Thoracic aorta (tissue), 2 donors: ENCODE measurements at regions not wholly inside any gene's neighbourhood (a gene's known extent, or its start where the extent isn't known, plus 50 kb on each side); places are given as distances from the start of the nearest gene placed in this dataset.

ENCODE experiments used
- ATAC-seq: fragments of 150-250 bp; one replicate; pipeline ENCODE4 v1.8.0; 2017; ENCODE audit warnings: low read depth; ENCODE audit not compliant: insufficient number of reproducible peaks, low FRiP score
- DNase-seq: peaks from one replicate; pipeline ENCODE4 v3.0.0-alpha.2; 2020; ENCODE audit warnings: low spot score
- H3K27ac ChIP-seq, 2 donors: fragments of 200-600 bp; sonication (generic); 1 replicate in 1 of 2; 2 replicates in 1 of 2; pipeline ENCODE4 v1.5.1; 2016; ENCODE audit warnings: mild to moderate bottlenecking in 2 of 2, moderate library complexity in 2 of 2
- H3K27me3 ChIP-seq: fragments of 200-600 bp; sonication (generic); replicated peaks from 2 replicates; pipeline ENCODE4 v1.6.0; 2016; ENCODE audit warnings: mild to moderate bottlenecking; ENCODE audit not compliant: insufficient read depth
- H3K36me3 ChIP-seq: fragments of 200-600 bp; sonication (generic); one replicate; pipeline ENCODE4 v1.5.1; 2016
- H3K4me1 ChIP-seq, 2 donors: fragments of 200-600 bp; sonication (generic); 1 replicate in 1 of 2; 2 replicates in 1 of 2; pipeline versions ENCODE4 v1.5.1 to v1.6.0; 2016; ENCODE audit warnings: low read depth in 2 of 2, mild to moderate bottlenecking in 1 of 2; ENCODE audit not compliant: control insufficient read depth in 1 of 2
- H3K4me3 ChIP-seq: fragments of 200-600 bp; sonication (generic); 2 replicates; pipeline ENCODE4 v1.5.1; 2016; ENCODE audit warnings: mild to moderate bottlenecking
- H3K9me3 ChIP-seq: fragments of 200-600 bp; sonication (generic); 2 replicates; pipeline ENCODE4 v1.5.1; 2016
- TF ChIP-seq, protein P1 (sequence below): fragments of 200-600 bp; sonication (generic); IDR thresholded peaks from one replicate; pipeline ENCODE4 v1.5.1; 2019; ENCODE audit warnings: antibody characterized with exemption

GRCh38 chr2:204127238-204127637, 190.7 kb downstream of the ICOS start:
- Histone ChIP-seq H3K27ac (no peak overlapping the region), H3K4me1 (no peaks in the 10 kb centered on the region), H3K36me3 (no peaks in the 10 kb centered on the region), H3K9me3 (no peaks in the 10 kb centered on the region), H3K4me3 (no peak overlapping the region), H3K27me3 (no peaks in the 10 kb centered on the region)
- DNase-seq (no peak), ATAC-seq (no peak)
- TF ChIP-seq, protein P1, sequence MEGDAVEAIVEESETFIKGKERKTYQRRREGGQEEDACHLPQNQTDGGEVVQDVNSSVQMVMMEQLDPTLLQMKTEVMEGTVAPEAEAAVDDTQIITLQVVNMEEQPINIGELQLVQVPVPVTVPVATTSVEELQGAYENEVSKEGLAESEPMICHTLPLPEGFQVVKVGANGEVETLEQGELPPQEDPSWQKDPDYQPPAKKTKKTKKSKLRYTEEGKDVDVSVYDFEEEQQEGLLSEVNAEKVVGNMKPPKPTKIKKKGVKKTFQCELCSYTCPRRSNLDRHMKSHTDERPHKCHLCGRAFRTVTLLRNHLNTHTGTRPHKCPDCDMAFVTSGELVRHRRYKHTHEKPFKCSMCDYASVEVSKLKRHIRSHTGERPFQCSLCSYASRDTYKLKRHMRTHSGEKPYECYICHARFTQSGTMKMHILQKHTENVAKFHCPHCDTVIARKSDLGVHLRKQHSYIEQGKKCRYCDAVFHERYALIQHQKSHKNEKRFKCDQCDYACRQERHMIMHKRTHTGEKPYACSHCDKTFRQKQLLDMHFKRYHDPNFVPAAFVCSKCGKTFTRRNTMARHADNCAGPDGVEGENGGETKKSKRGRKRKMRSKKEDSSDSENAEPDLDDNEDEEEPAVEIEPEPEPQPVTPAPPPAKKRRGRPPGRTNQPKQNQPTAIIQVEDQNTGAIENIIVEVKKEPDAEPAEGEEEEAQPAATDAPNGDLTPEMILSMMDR = no peak

- H3K27ac ChIP-seq = no peak overlapping the region
- H3K4me3 ChIP-seq = no peak overlapping the region
- ATAC-seq (no peak), DNase-seq (no peak)
- H3K4me1 ChIP-seq = no peaks in the 10 kb centered on the region
- no peaks in the 10 kb centered on the region for H3K9me3 ChIP-seq
- TF ChIP-seq, protein P1 = no peak
- H3K36me3 ChIP-seq = no peaks in the 10 kb centered on the region
- H3K27me3 ChIP-seq = no peaks in the 10 kb centered on the region
Measured at GRCh38 chr2:204129591-204130294, 193.2 kb downstream of the ICOS start.

- TF ChIP-seq, protein P1 = no peak
- Histone ChIP-seq H3K9me3 (no peaks in the 10 kb centered on the region), H3K36me3 (no peaks in the 10 kb centered on the region), H3K4me3 (no peak overlapping the region), H3K27ac (no peak overlapping the region), H3K27me3 (no peaks in the 10 kb centered on the region), H3K4me1 (no peaks in the 10 kb centered on the region)
- no peak for ATAC-seq
- no peak for DNase-seq
Measured at GRCh38 chr2:204131621-204132020, 195.1 kb downstream of the ICOS start.

DNA sequence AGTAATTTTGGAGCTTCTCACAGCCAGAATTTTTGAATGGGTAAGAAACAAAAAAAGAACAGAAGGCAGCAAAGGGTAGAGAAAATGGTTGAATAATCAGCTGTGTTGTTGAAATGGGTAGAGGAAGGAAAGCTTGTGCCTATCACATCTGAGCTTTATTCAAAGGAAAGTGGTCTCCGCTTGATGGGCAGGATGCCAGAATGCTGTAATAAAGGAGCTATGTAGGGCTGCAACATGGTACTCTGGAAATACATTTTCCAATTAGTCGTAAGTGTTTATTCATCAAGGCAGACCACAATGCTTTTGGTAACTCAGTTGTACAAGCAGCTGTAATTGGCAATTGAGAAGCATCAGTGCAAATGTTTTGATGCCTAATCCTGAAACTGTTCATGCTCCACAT, 196.9 kb downstream of the ICOS start:
- no peak for ATAC-seq
- Histone ChIP-seq H3K4me1 (no peaks in the 10 kb centered on the region), H3K4me3 (no peak overlapping the region), H3K27me3 (no peaks in the 10 kb centered on the region), H3K27ac (no peak overlapping the region), H3K9me3 (no peaks in the 10 kb centered on the region), H3K36me3 (no peaks in the 10 kb centered on the region)
- TF ChIP-seq, protein P1 = no peak
- DNase-seq = no peak

DNA sequence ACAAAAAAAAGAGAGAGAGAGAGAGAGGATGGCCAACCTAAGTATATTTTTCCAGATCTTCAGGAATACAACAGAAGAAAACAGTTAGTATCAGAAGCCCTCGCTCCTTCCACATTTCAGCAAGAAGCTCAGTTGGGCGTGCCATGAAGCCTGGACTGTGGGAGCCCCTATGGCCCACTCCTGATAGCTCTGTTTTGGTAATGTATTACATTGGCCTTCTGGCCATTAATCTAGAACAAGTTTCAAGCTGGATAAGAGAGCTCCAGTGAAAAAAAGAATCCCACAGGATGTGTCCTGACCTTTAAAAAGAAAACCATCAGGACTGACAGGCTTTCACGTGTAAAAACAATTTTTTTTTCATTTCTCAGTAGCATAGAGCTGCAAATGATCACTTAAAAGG, 197.9 kb downstream of the ICOS start:
- Histone ChIP-seq H3K27me3 (no peaks in the 10 kb centered on the region), H3K36me3 (no peaks in the 10 kb centered on the region), H3K27ac (no peak overlapping the region), H3K4me3 (no peak overlapping the region), H3K9me3 (no peaks in the 10 kb centered on the region), H3K4me1 (no peaks in the 10 kb centered on the region)
- TF ChIP-seq, protein P1 = no peak
- ATAC-seq = no peak
- no peak for DNase-seq
